Stomach (tissue), 4 donors: ENCODE measurements at regions not wholly inside any gene's neighbourhood (a gene's known extent, or its start where the extent isn't known, plus 50 kb on each side); places are given as distances from the start of the nearest gene placed in this dataset.

Experiments used
- CTCF ChIP-seq, 7 experiments: fragments of 450-650 bp in 4 of 7; fragments of 200-600 bp in 3 of 7; sonication (generic) in 3 of 7; IDR thresholded peaks; one replicate each; pipeline ENCODE4 v1.5.1; 2016 to 2019; ENCODE audit warnings: antibody characterized with exemption in 7 of 7, control low read depth in 2 of 7, mild to moderate bottlenecking in 1 of 7
- EP300 ChIP-seq: sonication (generic); formaldehyde crosslinking; IDR thresholded peaks from one replicate; pipeline ENCODE4 v1.6.1; 2017; ENCODE audit warnings: antibody characterized with exemption
- POLR2A ChIP-seq, 4 donors: fragments of 450-650 bp; IDR thresholded peaks; one replicate each; pipeline ENCODE4 v1.6.1; 2016; ENCODE audit warnings: antibody characterized with exemption in 4 of 4, control low read depth in 2 of 4, mild to moderate bottlenecking in 1 of 4, moderate library complexity in 1 of 4
- POLR2AphosphoS5 ChIP-seq, 3 donors: sonication (generic); formaldehyde crosslinking; IDR thresholded peaks; one replicate each; pipeline ENCODE4 v1.6.1; 2016; ENCODE audit warnings: antibody characterized with exemption in 3 of 3

- TF ChIP-seq CTCF (IDR thresholded peaks at IDR 0.05) = no peak
- TF ChIP-seq EP300 = no peak
- no peak for TF ChIP-seq POLR2A (IDR thresholded peaks at IDR 0.05)
- TF ChIP-seq POLR2AphosphoS5 (IDR thresholded peaks at IDR 0.05) = no peak
These were observed 171.2 kb upstream of the KIF2A start for GRCh38 chr5:62134811-62135210.
